TTC549 (cell line): ENCODE measurements at regions not wholly inside any gene's neighbourhood (a gene's known extent, or its start where the extent isn't known, plus 50 kb on each side); places are given as distances from the start of the nearest gene placed in this dataset.
"Not testable (repeated sequence)": the region's sequence is repeated elsewhere in the genome, so short reads cannot be mapped to it uniquely, and the experiment has no call there.

ENCODE experiments used
- FAIRE-seq: peaks from 2 replicates; lab custom pipeline; 2012; peaks lifted over from hg19 to GRCh38; lab: Jason Lieb, UNC

GRCh38 chr12:46518169-46518568, 145.6 kb upstream of the SLC38A2 start:
- FAIRE-seq: no peak

GRCh38 chr12:46517579-46517962, 145.0 kb upstream of the SLC38A2 start:
- no peak for FAIRE-seq

- no peak for FAIRE-seq
Observed at GRCh38 chr12:46516933-46517578, 144.5 kb upstream of the SLC38A2 start.

GRCh38 chr12:46516238-46516932, 143.8 kb upstream of the SLC38A2 start:
- FAIRE-seq: no peak

GRCh38 chr12:46515829-46516228, 143.3 kb upstream of the SLC38A2 start:
- no peak for FAIRE-seq

- FAIRE-seq: no peak
Observed at GRCh38 chr12:46514886-46515285, 142.3 kb upstream of the SLC38A2 start.

- FAIRE-seq: not testable (repeated sequence)
Observed at GRCh38 chr12:46510257-46510656, 137.7 kb upstream of the SLC38A2 start.

- no peak for FAIRE-seq
Observed at GRCh38 chr12:46509135-46509534, 136.6 kb upstream of the SLC38A2 start.

- no peak for FAIRE-seq
Observed at GRCh38 chr12:46508651-46509050, 136.1 kb upstream of the SLC38A2 start.

GRCh38 chr12:46507766-46508165, 135.2 kb upstream of the SLC38A2 start:
- no peak for FAIRE-seq

GRCh38 chr12:46506961-46507360, 134.4 kb upstream of the SLC38A2 start:
- FAIRE-seq: no peak

GRCh38 chr12:46506198-46506597, 133.6 kb upstream of the SLC38A2 start:
- FAIRE-seq: no peak

- no peak for FAIRE-seq
Observed at GRCh38 chr12:46504494-46504893, 131.9 kb upstream of the SLC38A2 start.

GRCh38 chr12:46503637-46504175, 131.1 kb upstream of the SLC38A2 start:
- FAIRE-seq: no peak

GRCh38 chr12:46500673-46501072, 128.1 kb upstream of the SLC38A2 start:
- no peak for FAIRE-seq

GRCh38 chr12:46499901-46500300, 127.3 kb upstream of the SLC38A2 start:
- no peak for FAIRE-seq

- FAIRE-seq: no peak
Observed at GRCh38 chr12:46499226-46499625, 126.7 kb upstream of the SLC38A2 start.

- FAIRE-seq: no peak
Observed at GRCh38 chr12:46497739-46498138, 125.2 kb upstream of the SLC38A2 start.

- peak; percentile 98 for FAIRE-seq
Observed at GRCh38 chr12:46494424-46494823, 121.9 kb upstream of the SLC38A2 start.

- FAIRE-seq: no peak
Observed at GRCh38 chr12:46493834-46494181, 121.2 kb upstream of the SLC38A2 start.

GRCh38 chr12:46493150-46493833, 120.7 kb upstream of the SLC38A2 start:
- FAIRE-seq: no peak

GRCh38 chr12:46492471-46493085, 120.0 kb upstream of the SLC38A2 start:
- peak; percentile 96 for FAIRE-seq

GRCh38 chr12:46491548-46491947, 119.0 kb upstream of the SLC38A2 start:
- FAIRE-seq: no peak
